Panc1 (cell line): ENCODE measurements at regions not wholly inside any gene's neighbourhood (a gene's known extent, or its start where the extent isn't known, plus 50 kb on each side); places are given as distances from the start of the nearest gene placed in this dataset.

Source experiments
- TF ChIP-seq, protein P1 (sequence below): fragments of 450-650 bp; IDR thresholded peaks from 2 replicates; pipeline ENCODE4 v1.5.1; 2017; ENCODE audit warnings: mild to moderate bottlenecking
- TF ChIP-seq, protein P2 (sequence below), 2 experiments: IDR thresholded peaks; 2 replicates each; pipeline ENCODE4 v1.6.1; 2011 to 2012; ENCODE audit warnings: low read depth in 2 of 2, control low read depth in 1 of 2, low read length in 1 of 2, mild to moderate bottlenecking in 1 of 2, moderate library complexity in 1 of 2; ENCODE audit not compliant: insufficient read depth in 1 of 2

DNA sequence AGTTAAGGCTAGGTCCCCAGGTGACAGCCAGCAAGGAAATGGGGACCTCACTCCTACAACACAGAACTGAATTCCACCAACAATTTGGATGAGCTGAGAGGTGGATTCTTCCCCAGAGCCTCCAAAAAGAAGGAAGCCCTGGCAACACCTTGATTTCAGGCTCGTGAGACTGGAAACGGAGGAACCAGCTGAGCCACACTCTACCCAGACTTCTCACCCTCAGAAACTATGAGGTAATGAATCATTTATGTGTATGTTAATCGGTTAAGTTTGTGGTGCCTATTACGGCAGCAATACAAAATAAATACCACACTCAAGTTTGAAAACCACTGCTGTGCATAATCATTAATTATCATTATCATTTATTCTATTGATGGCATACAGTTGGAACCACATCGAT, 532.4 kb upstream of the ANKRD30A start:
- TF ChIP-seq, protein P1, sequence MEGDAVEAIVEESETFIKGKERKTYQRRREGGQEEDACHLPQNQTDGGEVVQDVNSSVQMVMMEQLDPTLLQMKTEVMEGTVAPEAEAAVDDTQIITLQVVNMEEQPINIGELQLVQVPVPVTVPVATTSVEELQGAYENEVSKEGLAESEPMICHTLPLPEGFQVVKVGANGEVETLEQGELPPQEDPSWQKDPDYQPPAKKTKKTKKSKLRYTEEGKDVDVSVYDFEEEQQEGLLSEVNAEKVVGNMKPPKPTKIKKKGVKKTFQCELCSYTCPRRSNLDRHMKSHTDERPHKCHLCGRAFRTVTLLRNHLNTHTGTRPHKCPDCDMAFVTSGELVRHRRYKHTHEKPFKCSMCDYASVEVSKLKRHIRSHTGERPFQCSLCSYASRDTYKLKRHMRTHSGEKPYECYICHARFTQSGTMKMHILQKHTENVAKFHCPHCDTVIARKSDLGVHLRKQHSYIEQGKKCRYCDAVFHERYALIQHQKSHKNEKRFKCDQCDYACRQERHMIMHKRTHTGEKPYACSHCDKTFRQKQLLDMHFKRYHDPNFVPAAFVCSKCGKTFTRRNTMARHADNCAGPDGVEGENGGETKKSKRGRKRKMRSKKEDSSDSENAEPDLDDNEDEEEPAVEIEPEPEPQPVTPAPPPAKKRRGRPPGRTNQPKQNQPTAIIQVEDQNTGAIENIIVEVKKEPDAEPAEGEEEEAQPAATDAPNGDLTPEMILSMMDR, result no peak
- TF ChIP-seq, protein P2, sequence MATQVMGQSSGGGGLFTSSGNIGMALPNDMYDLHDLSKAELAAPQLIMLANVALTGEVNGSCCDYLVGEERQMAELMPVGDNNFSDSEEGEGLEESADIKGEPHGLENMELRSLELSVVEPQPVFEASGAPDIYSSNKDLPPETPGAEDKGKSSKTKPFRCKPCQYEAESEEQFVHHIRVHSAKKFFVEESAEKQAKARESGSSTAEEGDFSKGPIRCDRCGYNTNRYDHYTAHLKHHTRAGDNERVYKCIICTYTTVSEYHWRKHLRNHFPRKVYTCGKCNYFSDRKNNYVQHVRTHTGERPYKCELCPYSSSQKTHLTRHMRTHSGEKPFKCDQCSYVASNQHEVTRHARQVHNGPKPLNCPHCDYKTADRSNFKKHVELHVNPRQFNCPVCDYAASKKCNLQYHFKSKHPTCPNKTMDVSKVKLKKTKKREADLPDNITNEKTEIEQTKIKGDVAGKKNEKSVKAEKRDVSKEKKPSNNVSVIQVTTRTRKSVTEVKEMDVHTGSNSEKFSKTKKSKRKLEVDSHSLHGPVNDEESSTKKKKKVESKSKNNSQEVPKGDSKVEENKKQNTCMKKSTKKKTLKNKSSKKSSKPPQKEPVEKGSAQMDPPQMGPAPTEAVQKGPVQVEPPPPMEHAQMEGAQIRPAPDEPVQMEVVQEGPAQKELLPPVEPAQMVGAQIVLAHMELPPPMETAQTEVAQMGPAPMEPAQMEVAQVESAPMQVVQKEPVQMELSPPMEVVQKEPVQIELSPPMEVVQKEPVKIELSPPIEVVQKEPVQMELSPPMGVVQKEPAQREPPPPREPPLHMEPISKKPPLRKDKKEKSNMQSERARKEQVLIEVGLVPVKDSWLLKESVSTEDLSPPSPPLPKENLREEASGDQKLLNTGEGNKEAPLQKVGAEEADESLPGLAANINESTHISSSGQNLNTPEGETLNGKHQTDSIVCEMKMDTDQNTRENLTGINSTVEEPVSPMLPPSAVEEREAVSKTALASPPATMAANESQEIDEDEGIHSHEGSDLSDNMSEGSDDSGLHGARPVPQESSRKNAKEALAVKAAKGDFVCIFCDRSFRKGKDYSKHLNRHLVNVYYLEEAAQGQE (IDR thresholded peaks at IDR 0.05; ENCODE audit: insufficient read depth in 1 of 2, low read depth in 2 of 2, low read length in 1 of 2), result no peak
